ENCODE measurements at regions not wholly inside any gene's neighbourhood (a gene's known extent, or its start where the extent isn't known, plus 50 kb on each side); places are given as distances from the start of the nearest gene placed in this dataset.
"Not testable (repeated sequence)": the region's sequence is repeated elsewhere in the genome, so short reads cannot be mapped to it uniquely, and the experiment has no call there.

DNA sequence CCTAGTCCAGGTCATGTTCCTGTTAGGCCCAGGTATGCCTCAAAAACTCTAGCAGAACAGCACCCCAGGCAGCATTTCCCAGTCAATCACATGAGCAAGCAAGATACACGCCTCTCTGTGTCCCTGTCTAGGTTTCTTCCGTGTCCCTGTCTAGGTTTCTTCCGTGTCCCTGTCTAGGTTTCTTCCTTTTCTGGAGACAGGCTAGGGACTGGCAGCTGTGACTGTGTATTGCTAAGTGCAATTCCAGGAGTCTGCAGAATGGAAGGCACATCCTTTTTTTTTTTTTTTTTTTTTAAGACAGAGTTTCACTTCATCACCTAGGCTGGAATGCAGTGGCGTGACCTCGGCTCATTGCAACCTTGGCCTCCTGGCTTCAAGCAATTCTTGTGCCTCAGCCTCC, 77.6 kb downstream of the SETD4 start:
- no peak for DNase-seq (ENCODE audit: low spot score)

- no peak for DNase-seq (ENCODE audit: low spot score)
These were observed 78.7 kb downstream of the SETD4 start for GRCh38 chr21:35981514-35982070.

GRCh38 chr21:35980821-35981220, 79.5 kb downstream of the SETD4 start:
- no peak for DNase-seq (ENCODE audit: low spot score)

DNA sequence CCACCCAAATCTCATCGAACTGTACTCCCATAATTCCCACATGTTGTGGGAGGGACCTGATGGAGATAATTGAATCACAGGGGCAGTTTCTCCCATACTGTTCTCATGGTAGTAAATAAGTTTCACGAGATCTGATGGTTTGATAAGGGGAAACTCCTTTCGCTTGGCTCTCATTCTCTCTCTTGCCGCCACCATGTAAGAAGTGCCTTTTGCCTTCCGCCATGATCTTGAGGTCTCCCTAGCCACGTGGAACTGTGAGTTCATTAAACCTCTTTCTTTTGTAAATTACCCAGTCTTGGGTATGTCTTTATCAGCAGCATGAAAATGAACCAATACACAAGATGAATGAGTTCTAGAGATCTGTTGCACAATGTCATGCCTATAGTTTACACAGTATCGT, 82.5 kb downstream of the SETD4 start:
- not testable (repeated sequence) for DNase-seq (ENCODE audit: low spot score)

DNA sequence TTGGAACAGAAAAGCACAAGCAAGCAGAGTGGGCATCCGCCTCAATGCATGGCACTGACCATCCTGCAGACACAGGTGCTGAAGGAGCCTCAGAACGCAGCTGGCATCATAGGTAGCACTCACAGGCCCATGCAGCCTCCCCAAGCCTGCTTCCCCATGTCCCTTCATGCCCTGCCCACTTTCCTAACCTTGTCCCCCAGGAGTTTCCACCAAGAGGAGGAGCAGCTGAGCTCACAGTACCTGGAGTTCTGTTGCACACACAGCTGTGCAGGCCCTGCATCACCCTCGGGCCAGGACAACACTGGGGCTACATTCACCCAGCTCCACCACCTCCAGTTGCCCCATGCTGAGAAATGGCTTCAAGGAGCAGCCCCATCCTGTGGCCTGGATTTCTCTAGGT, 83.4 kb downstream of the SETD4 start:
- no peak for DNase-seq (ENCODE audit: low spot score)

- no peak for DNase-seq (ENCODE audit: low spot score)
These were observed 83.8 kb downstream of the SETD4 start for GRCh38 chr21:35976481-35976880.

DNA sequence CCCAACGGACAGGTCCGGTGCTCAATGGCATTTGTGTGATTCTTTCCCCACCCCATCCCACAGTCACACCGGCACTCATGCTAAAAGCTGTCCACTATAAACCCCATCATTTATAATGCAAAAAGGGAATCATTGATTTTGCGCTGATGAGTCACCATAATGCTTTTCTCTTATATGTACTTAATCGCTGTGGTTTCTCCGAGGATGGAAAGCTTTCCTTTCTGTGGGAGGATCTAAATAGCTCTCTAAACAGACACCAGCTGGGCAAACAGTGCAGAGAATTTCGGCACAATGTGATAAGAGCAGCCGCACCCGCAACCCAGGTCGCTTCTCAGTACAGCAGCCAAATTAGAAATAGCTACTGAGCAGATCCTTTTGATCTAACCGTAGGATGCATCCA, 85.6 kb downstream of the SETD4 start:
- DNase-seq (ENCODE audit: low spot score) = no peak

GRCh38 chr21:35971824-35972223, 88.5 kb downstream of the SETD4 start:
- DNase-seq (ENCODE audit: low spot score) = no peak

DNA sequence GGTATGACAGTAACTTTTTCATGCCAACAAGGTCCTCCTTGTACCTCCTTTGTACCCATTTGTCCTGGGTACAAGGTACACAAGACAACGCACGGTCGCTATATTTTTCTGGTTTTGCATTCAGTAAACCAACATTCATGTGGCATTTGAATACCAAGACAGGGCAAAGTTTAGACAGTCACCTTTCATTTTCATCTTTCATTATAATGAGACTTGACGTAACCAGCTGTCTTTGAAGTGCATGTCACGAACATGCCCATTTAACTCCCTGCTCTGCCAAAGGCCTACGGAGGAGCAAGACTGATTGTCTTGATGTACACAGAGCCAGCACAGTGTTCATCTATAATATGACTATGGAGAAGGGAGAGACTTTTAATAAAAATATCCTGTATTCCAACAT, 91.0 kb downstream of the SETD4 start:
- no peak for DNase-seq (ENCODE audit: low spot score)

DNA sequence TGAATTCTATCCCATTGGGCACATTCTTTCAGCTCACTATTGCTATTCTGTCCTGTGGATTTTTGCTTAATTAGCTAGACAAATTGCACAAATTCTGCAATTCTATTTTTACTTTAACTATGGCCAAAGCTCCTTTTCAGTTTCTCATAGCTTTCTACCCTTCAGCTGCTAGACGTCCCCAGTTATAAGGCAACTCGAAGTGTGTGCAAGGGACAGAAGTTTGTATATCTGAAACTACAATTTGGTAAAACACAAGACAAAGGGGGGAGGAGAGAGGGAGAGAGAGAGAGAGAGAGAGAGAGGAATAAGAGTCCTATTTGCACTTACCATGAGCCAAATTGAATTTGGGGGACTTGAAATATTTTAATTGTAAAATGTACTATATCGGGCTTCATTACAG, 91.8 kb downstream of the SETD4 start:
- DNase-seq (ENCODE audit: low spot score) = no peak

DNA sequence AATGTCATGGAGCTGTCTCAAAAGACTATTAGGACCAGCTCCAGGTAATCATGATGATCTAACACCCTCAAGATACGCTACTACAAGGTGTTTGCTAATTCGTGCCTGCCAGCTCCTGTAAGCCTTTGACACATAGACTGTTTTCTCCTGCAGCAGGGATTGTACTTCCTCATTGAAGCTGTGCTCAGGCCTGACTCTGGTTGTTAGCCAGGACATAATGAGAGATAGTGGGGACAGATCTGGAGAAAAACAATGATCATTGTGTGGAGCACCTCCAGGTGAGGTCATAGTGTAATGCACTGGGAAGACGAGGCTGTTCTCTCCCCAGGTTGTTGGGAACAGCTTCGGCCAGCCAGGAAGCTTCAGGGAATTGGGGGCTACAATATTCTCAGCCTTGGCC, 94.6 kb downstream of the SETD4 start:
- DNase-seq (ENCODE audit: low spot score) = no peak

GRCh38 chr21:35963920-35964451, 96.3 kb downstream of the SETD4 start:
- no peak for DNase-seq (ENCODE audit: low spot score)

DNA sequence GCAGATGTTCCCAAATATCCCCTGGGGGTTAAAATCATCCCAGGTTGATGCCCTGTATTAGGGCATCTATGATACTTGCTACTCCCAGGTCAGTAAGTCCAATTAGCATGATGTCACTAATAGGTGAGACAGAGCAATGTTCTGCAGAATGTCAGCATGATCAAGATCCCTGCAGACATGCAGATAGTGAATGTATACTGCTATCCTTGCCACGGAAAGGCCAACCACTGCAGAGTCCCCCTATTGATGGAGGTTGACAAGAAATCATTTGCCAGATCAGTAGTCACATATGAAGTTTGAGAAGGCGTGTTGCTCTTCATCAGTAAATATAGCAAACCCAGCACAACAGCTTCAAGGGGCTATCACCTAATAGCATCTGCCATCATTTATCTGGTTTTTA, 97.4 kb downstream of the SETD4 start:
- no peak for DNase-seq (ENCODE audit: low spot score)

DNA sequence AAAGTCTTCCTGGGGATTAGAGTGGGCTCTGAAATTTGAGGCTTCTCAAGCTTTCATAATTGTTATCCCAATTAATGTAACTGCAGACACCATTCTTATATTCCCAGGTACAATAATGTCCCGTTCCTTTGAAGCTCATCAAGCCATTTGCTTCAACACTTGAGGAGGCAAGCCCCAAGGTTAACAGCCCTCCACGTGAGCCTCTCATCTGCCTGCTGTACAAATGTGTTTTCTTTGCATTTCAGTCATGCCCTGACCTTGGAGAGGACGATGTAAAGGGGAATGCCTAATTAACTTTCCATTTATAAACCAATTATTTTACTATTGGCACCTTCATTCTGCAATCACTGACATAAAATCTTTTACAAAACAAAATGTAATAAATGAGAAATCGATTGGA, 106.3 kb downstream of the SETD4 start:
- no peak for DNase-seq (ENCODE audit: low spot score)

GRCh38 chr21:35953597-35953996, 106.7 kb downstream of the SETD4 start:
- DNase-seq (ENCODE audit: low spot score) = no peak

DNA sequence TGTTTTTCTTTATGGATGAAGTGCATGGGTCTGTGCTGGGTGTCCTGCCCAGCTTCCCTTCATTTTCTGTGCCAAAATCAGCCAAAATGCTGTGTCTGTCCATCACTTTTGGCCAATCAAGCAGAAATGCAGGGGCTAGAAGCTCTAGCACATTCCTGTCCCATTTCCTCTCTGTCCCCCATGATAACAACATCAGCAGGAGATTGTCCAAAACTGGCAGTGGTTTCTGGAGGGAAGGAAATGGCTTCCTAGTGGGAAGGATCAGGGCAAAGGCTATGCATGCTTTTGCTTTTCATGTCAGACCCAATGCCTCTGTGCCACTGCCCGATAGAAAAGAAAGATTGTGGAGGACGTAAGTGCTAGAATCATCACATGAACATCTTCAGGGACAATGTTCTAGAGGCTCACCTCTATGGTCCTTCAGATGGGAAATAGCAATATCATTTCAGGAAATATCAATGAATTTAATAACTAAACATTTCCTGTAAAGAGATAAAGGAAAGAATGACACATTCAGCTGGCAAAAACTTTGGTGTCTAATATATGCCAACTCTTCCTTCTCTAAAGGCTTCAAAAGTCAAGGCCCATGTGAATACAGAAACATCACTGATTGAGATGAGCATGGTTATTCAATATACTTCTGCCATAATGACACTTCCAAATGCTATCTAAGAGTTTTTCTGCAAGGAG, 107.5 kb downstream of the SETD4 start:
- DNase-seq (ENCODE audit: low spot score) = no peak

- no peak for DNase-seq (ENCODE audit: low spot score)
These were observed 111.3 kb downstream of the SETD4 start for GRCh38 chr21:35948982-35949381.

GRCh38 chr21:35945089-35945671, 115.1 kb downstream of the SETD4 start:
- DNase-seq (ENCODE audit: low spot score) = no peak

GRCh38 chr21:35943752-35944151, 116.6 kb downstream of the SETD4 start:
- DNase-seq (ENCODE audit: low spot score) = no peak

GRCh38 chr21:35942211-35943144, 117.8 kb downstream of the SETD4 start:
- no peak for DNase-seq (ENCODE audit: low spot score)

- peak; percentile 59 for DNase-seq (ENCODE audit: low spot score)
These were observed 120.0 kb downstream of the SETD4 start for GRCh38 chr21:35940074-35940927.
